Esophagus muscularis mucosa (tissue), 4 donors: ENCODE measurements at regions not wholly inside any gene's neighbourhood (a gene's known extent, or its start where the extent isn't known, plus 50 kb on each side); places are given as distances from the start of the nearest gene placed in this dataset.

ENCODE experiments used
- EP300 ChIP-seq: sonication (generic); formaldehyde crosslinking; IDR thresholded peaks from one replicate; pipeline ENCODE4 v1.6.1; 2017; ENCODE audit warnings: antibody characterized with exemption
- POLR2A ChIP-seq: fragments of 450-650 bp; IDR thresholded peaks from one replicate; pipeline ENCODE4 v1.6.1; 2017; ENCODE audit warnings: antibody characterized with exemption, moderate library complexity, mild to moderate bottlenecking, low read depth
- POLR2AphosphoS5 ChIP-seq, 2 donors: sonication (generic); formaldehyde crosslinking; IDR thresholded peaks; one replicate each; pipeline ENCODE4 v1.6.1; 2017; ENCODE audit warnings: antibody characterized with exemption in 2 of 2
- TF ChIP-seq, protein P1 (sequence below), 3 experiments: fragments of 200-600 bp in 2 of 3; fragments of 450-650 bp in 1 of 3; sonication (generic) in 2 of 3; IDR thresholded peaks; one replicate each; pipeline ENCODE4 v1.5.1; 2017 to 2019; ENCODE audit warnings: antibody characterized with exemption in 3 of 3, mild to moderate bottlenecking in 2 of 3, moderate library complexity in 1 of 3

DNA sequence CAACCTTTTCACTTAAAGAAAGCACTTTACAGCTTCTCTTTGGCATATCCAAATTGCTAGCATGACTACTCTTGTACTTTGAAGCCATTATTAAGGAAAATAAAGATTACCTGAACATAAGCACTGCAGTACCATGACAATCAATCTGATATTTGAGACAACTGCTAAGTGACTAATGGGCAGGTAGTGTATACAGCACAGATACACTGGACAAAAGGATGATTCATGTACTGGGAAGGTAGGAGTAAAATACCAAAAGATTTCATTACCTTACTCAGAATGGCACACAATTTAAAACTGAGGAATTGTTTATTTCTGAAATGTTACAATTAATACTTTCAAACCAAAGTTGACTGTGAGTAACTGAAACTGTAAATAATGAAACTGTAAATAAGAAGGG, 1054.3 kb upstream of the TENM4 start:
- TF ChIP-seq, protein P1, sequence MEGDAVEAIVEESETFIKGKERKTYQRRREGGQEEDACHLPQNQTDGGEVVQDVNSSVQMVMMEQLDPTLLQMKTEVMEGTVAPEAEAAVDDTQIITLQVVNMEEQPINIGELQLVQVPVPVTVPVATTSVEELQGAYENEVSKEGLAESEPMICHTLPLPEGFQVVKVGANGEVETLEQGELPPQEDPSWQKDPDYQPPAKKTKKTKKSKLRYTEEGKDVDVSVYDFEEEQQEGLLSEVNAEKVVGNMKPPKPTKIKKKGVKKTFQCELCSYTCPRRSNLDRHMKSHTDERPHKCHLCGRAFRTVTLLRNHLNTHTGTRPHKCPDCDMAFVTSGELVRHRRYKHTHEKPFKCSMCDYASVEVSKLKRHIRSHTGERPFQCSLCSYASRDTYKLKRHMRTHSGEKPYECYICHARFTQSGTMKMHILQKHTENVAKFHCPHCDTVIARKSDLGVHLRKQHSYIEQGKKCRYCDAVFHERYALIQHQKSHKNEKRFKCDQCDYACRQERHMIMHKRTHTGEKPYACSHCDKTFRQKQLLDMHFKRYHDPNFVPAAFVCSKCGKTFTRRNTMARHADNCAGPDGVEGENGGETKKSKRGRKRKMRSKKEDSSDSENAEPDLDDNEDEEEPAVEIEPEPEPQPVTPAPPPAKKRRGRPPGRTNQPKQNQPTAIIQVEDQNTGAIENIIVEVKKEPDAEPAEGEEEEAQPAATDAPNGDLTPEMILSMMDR (IDR thresholded peaks at IDR 0.05) = no peak
- TF ChIP-seq POLR2A (no peak), POLR2AphosphoS5 (IDR thresholded peaks at IDR 0.05) (no peak), EP300 (no peak)
